22Rv1 (cell line): ENCODE measurements at regions not wholly inside any gene's neighbourhood (a gene's known extent, or its start where the extent isn't known, plus 50 kb on each side); places are given as distances from the start of the nearest gene placed in this dataset.

Source experiments
- ZFX ChIP-seq: fragments of 450-650 bp; IDR thresholded peaks from 2 replicates; pipeline ENCODE4 v1.6.1; 2017; ENCODE audit warnings: antibody characterized with exemption, borderline replicate concordance
- TF ChIP-seq, protein P1 (sequence below): fragments of 450-650 bp; IDR thresholded peaks from 2 replicates; pipeline ENCODE4 v1.5.1; 2017; ENCODE audit warnings: mild to moderate bottlenecking

DNA sequence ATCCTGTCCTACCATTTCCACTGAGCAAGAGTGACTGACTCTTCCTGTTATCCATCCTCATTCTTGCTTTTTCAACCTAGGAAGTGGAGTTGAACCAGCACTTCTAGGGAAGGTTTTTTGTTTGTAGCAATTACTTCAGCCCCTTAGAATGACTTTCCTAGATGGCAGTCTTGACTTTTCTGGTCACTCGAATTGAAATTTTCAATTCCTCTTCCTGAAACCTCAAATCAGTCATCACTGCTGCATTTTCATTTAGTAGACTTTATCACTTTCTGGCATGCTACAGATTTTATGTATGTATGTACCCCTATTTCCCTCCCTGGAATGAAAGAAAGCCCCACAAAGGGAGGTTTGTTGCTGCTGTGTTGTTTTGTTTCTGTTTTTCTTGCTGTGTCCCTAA is 915.9 kb downstream of the PCDH17 start:
- TF ChIP-seq, protein P1, sequence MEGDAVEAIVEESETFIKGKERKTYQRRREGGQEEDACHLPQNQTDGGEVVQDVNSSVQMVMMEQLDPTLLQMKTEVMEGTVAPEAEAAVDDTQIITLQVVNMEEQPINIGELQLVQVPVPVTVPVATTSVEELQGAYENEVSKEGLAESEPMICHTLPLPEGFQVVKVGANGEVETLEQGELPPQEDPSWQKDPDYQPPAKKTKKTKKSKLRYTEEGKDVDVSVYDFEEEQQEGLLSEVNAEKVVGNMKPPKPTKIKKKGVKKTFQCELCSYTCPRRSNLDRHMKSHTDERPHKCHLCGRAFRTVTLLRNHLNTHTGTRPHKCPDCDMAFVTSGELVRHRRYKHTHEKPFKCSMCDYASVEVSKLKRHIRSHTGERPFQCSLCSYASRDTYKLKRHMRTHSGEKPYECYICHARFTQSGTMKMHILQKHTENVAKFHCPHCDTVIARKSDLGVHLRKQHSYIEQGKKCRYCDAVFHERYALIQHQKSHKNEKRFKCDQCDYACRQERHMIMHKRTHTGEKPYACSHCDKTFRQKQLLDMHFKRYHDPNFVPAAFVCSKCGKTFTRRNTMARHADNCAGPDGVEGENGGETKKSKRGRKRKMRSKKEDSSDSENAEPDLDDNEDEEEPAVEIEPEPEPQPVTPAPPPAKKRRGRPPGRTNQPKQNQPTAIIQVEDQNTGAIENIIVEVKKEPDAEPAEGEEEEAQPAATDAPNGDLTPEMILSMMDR, result no peak
- no peak for TF ChIP-seq ZFX
